ENCODE measurements at regions not wholly inside any gene's neighbourhood (a gene's known extent, or its start where the extent isn't known, plus 50 kb on each side); places are given as distances from the start of the nearest gene placed in this dataset.

GRCh38 chr2:23029111-23029510, 355.9 kb upstream of the KLHL29 start:
- Histone ChIP-seq H3K4me3 (no peak overlapping the region), H3K9me3 (no peaks in the 10 kb centered on the region), H3K4me1 (no peaks in the 10 kb centered on the region), H3K27ac (no peak overlapping the region), H3K4me2 (no peak overlapping the region)
- TF ChIP-seq HMGXB4 (CRISPR knock-in tag; IDR thresholded peaks at IDR 0.05; ENCODE audit: borderline replicate concordance) (no peak), ZNF302 (CRISPR knock-in tag; IDR thresholded peaks at IDR 0.05) (no peak), EP300 (IDR thresholded peaks at IDR 0.05) (no peak), CTCF (IDR thresholded peaks at IDR 0.05) (no peak), TFCP2L1 (CRISPR knock-in tag; IDR thresholded peaks at IDR 0.05) (no peak), HOXA7 (CRISPR knock-in tag; IDR thresholded peaks at IDR 0.05) (no peak), JUN (IDR thresholded peaks at IDR 0.05) (no peak), MAX (IDR thresholded peaks at IDR 0.05) (no peak), TP53 (CRISPR knock-in tag; IDR thresholded peaks at IDR 0.05) (no peak)
- ChIA-PET CTCF (no interaction called here), POLR2A (no interaction called here)
- FAIRE-seq (no peak), ATAC-seq (no peak), DNase-seq (ENCODE audit: low read depth in 1 of 2, low spot score in 1 of 2) (no peak)
- WGBS (ENCODE audit: missing lambda C conversion rate): 32% methylated on average over 5 of the region's 5 CpGs

GRCh38 chr2:23029951-23030350, 355.0 kb upstream of the KLHL29 start:
- DNase-seq (ENCODE audit: low read depth in 1 of 2, low spot score in 1 of 2) (no peak), FAIRE-seq (no peak), ATAC-seq (no peak)
- Histone ChIP-seq H3K4me2 (no peak overlapping the region), H3K4me1 (no peaks in the 10 kb centered on the region), H3K9me3 (no peaks in the 10 kb centered on the region), H3K4me3 (no peak overlapping the region), H3K27ac (no peak overlapping the region)
- TF ChIP-seq GATA3 (IDR thresholded peaks at IDR 0.05; ENCODE audit: borderline replicate concordance) (no peak), REST (IDR thresholded peaks at IDR 0.05) (no peak), CHD4 (IDR thresholded peaks at IDR 0.05; ENCODE audit: borderline replicate concordance) (no peak), ZC3H11A (IDR thresholded peaks at IDR 0.05) (no peak), HOXB13 (CRISPR knock-in tag; IDR thresholded peaks at IDR 0.05; ENCODE audit: low read depth) (no peak), HOXA7 (CRISPR knock-in tag; IDR thresholded peaks at IDR 0.05) (no peak), MAZ (IDR thresholded peaks at IDR 0.05; ENCODE audit: borderline replicate concordance, low read depth, low read length) (no peak), FOSB (CRISPR knock-in tag; IDR thresholded peaks at IDR 0.05) (no peak), SMC3 (IDR thresholded peaks at IDR 0.05) (no peak), EHMT2 (IDR thresholded peaks at IDR 0.05; ENCODE audit: low read depth) (no peak), CHD2 (IDR thresholded peaks at IDR 0.05; ENCODE audit: low read length, partially characterized antibody) (no peak), FOXS1 (CRISPR knock-in tag; IDR thresholded peaks at IDR 0.05) (no peak), MYC (IDR thresholded peaks at IDR 0.05; ENCODE audit: borderline replicate concordance, low read length) (no peak)
- POLR2A ChIA-PET: no interaction called here
- CTCF ChIA-PET: no interaction called here
- WGBS (ENCODE audit: missing lambda C conversion rate): 0% methylated on average over 5 of the region's 5 CpGs
